ENCODE measurements at regions not wholly inside any gene's neighbourhood (a gene's known extent, or its start where the extent isn't known, plus 50 kb on each side); places are given as distances from the start of the nearest gene placed in this dataset.

DNA sequence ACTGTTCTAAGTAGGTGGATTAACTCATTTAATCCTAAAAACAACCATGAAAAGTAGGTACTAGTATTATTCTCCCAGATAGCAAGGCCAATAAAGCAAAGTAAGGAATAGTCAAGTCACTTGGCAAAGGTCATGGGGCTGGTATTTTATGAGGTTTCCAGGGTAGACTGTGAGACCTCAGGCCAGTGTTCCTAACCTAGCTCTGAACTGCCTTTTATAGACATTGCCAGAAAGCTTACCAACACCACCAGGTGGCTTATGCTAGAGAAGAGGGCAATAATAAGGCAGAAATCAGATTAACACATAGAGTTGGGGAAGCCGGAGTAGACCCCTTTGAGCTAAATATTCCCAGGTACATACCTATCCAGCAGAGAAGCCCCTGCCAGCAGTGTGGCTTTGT, 490.9 kb upstream of the TENM4 start:
- no peak overlapping the region for H3K27ac ChIP-seq
- no peak for DNase-seq
- no peaks in the 10 kb centered on the region for H3K27me3 ChIP-seq
- H3K36me3 ChIP-seq = no peaks in the 10 kb centered on the region
- H3K4me1 ChIP-seq = no peaks in the 10 kb centered on the region
- TF ChIP-seq, protein P1, sequence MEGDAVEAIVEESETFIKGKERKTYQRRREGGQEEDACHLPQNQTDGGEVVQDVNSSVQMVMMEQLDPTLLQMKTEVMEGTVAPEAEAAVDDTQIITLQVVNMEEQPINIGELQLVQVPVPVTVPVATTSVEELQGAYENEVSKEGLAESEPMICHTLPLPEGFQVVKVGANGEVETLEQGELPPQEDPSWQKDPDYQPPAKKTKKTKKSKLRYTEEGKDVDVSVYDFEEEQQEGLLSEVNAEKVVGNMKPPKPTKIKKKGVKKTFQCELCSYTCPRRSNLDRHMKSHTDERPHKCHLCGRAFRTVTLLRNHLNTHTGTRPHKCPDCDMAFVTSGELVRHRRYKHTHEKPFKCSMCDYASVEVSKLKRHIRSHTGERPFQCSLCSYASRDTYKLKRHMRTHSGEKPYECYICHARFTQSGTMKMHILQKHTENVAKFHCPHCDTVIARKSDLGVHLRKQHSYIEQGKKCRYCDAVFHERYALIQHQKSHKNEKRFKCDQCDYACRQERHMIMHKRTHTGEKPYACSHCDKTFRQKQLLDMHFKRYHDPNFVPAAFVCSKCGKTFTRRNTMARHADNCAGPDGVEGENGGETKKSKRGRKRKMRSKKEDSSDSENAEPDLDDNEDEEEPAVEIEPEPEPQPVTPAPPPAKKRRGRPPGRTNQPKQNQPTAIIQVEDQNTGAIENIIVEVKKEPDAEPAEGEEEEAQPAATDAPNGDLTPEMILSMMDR (IDR thresholded peaks at IDR 0.05) = peak in 1 of 6 experiments; percentile 10
- no peak for TF ChIP-seq POLR2A (IDR thresholded peaks at IDR 0.05)
- no peak overlapping the region for H3K4me3 ChIP-seq
- H3K9me3 ChIP-seq = no peaks in the 10 kb centered on the region

DNA sequence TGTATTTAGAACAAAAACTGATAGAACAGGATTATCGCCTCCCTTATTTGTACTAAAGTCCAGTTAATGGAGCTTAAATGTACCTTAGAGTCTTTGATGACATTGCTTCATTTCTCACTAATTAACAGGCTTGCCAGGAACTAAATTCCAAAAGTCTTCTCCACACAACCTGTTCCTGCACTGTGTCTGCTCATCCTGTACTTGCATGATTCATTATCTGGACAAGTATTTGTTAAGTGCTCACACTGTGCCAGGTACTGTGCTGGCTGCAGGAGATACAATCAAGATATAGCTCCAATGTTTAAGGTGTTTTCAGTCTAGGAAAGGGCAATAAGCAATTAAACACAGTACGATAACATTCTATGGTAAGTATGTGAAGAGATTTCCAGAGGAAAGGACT, 485.9 kb upstream of the TENM4 start:
- DNase-seq = no peak
- Histone ChIP-seq H3K27ac (no peak overlapping the region), H3K4me3 (no peak overlapping the region), H3K27me3 (no peaks in the 10 kb centered on the region), H3K36me3 (no peaks in the 10 kb centered on the region), H3K9me3 (no peaks in the 10 kb centered on the region), H3K4me1 (no peaks in the 10 kb centered on the region)
- no peak for TF ChIP-seq POLR2A (IDR thresholded peaks at IDR 0.05)
- TF ChIP-seq, protein P1 (IDR thresholded peaks at IDR 0.05) = no peak

DNA sequence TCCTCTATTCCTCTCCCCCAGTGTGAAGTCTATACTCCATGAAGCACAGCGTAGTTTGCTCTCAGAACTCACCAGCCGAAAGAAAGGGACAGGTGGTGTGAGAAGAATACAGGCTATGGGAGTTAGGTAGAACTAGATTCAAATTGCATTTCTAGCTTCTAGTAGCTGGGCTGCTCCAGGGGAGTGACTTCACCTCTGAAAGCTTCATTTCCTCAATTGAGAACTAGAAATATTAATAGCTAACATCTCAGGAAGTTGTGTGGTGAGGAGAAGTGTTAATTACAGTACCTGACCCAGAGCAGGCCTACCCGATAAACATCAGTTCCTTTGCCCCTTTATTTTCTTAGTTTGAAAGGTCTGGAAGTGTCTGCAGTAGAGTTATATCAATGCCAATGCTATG, 484.7 kb upstream of the TENM4 start:
- H3K4me3 ChIP-seq = no peak overlapping the region
- TF ChIP-seq POLR2A (IDR thresholded peaks at IDR 0.05) = no peak
- TF ChIP-seq, protein P1 (IDR thresholded peaks at IDR 0.05) = no peak
- H3K36me3 ChIP-seq = no peaks in the 10 kb centered on the region
- no peak for DNase-seq
- no peaks in the 10 kb centered on the region for H3K27me3 ChIP-seq
- H3K9me3 ChIP-seq = no peaks in the 10 kb centered on the region
- no peaks in the 10 kb centered on the region for H3K4me1 ChIP-seq
- no peak overlapping the region for H3K27ac ChIP-seq

DNA sequence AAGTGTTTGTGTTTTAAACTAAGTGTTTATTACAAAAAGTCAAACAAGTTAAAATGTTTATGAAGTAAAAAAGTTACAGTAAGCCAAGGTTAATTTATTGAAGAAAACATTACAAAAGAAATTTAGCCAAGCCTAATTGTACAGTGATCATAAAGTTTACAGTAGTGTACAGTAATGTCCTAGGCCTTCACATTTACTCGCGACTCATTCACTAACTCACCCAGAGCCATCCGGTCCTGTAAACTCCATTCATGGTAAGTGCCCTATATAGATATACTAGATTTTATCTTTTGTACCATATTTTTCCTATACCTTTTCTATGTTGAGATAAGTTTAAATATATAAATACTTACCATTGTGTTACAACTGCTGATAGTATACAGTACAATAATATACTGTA, 481.8 kb upstream of the TENM4 start:
- H3K4me1 ChIP-seq = no peaks in the 10 kb centered on the region
- H3K27me3 ChIP-seq = no peaks in the 10 kb centered on the region
- H3K27ac ChIP-seq = no peak overlapping the region
- DNase-seq = no peak
- H3K9me3 ChIP-seq = no peaks in the 10 kb centered on the region
- no peak for TF ChIP-seq POLR2A (IDR thresholded peaks at IDR 0.05)
- TF ChIP-seq, protein P1 (IDR thresholded peaks at IDR 0.05) = no peak
- no peak overlapping the region for H3K4me3 ChIP-seq
- H3K36me3 ChIP-seq = no peaks in the 10 kb centered on the region

DNA sequence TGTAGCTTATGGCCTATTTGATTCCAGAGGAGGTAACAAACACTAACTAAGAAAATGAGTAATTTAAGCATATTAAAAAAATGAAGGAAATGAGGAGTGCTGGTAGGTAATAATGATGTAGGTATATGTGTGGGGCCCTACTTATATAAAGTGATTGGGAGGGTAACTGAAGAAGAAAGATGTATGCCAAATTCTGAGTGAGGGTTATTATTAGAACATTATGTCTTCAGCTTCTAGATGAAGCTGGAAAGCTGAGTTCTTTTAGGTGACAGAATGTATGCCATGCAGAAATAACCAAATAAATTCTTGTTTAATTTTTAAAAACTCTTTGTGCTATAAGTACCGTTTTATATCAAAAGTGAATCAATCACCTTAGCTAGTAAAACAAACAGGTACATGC, 479.6 kb upstream of the TENM4 start:
- no peak for DNase-seq
- H3K36me3 ChIP-seq = no peaks in the 10 kb centered on the region
- no peaks in the 10 kb centered on the region for H3K9me3 ChIP-seq
- H3K4me3 ChIP-seq = no peak overlapping the region
- H3K4me1 ChIP-seq = no peaks in the 10 kb centered on the region
- no peak for TF ChIP-seq POLR2A (IDR thresholded peaks at IDR 0.05)
- TF ChIP-seq, protein P1 (IDR thresholded peaks at IDR 0.05) = no peak
- no peaks in the 10 kb centered on the region for H3K27me3 ChIP-seq
- no peak overlapping the region for H3K27ac ChIP-seq

DNA sequence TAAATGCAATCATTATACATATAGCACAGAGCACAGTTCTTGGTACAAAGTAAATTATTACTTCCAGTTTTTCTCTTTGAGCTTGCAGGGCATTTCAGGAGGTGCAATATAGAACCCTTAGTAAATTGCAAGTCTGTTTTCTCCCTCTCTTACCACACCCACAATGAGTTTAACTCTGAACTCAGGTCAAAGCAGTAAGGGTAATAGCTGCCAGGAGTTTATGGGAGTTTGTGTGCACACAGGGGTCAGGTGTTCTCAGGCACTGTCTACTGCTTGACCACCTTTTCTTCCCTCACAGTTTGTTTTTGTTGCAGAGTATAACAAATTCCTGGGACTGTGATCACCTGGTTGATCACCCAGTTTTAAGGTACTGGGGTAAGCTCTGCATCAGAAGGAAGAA, 478.5 kb upstream of the TENM4 start:
- Histone ChIP-seq H3K27me3 (no peaks in the 10 kb centered on the region), H3K36me3 (no peaks in the 10 kb centered on the region), H3K9me3 (no peaks in the 10 kb centered on the region), H3K27ac (no peak overlapping the region), H3K4me3 (no peak overlapping the region), H3K4me1 (no peaks in the 10 kb centered on the region)
- DNase-seq = no peak
- no peak for TF ChIP-seq POLR2A (IDR thresholded peaks at IDR 0.05)
- TF ChIP-seq, protein P1 (IDR thresholded peaks at IDR 0.05) = no peak

All from Peyer's patch (tissue), 4 donors.